ENCODE measurements at regions not wholly inside any gene's neighbourhood (a gene's known extent, or its start where the extent isn't known, plus 50 kb on each side); places are given as distances from the start of the nearest gene placed in this dataset.
"Not testable (repeated sequence)": the region's sequence is repeated elsewhere in the genome, so short reads cannot be mapped to it uniquely, and the experiment has no call there.

- H3K79me2 ChIP-seq (ENCODE audit: control insufficient read depth, insufficient read depth, low read length), result no peaks in the 10 kb centered on the region
- no peak overlapping the region for H2AFZ ChIP-seq (ENCODE audit: insufficient read depth, low read depth, low read length, poor library complexity, severe bottlenecking)
- Mint-ChIP-seq H3K27ac (no peak overlapping the region), H3K9me3 (ENCODE audit: insufficient read depth) (no peaks in the 10 kb centered on the region), H3K4me1 (no peaks in the 10 kb centered on the region), H3K27me3 (no peaks in the 10 kb centered on the region), H3K4me3 (no peak overlapping the region)
- H3K4me2 ChIP-seq (replicated peaks; ENCODE audit: low read depth, low read length, poor library complexity, severe bottlenecking), result no peak overlapping the region
- H3K9me3 ChIP-seq (ENCODE audit: control extremely low read depth in 1 of 3, control insufficient read depth in 2 of 3, insufficient read depth in 1 of 3, low read length in 2 of 3), result no peaks in the 10 kb centered on the region
- TF ChIP-seq CTCF (IDR thresholded peaks at IDR 0.05), result no peak
- TF ChIP-seq EZH2 (IDR thresholded peaks at IDR 0.05; ENCODE audit: borderline replicate concordance, insufficient read depth, low read depth, low read length, poor library complexity, severe bottlenecking), result no peak
- intact Hi-C loops (cut with micrococcal nuclease), result no loop called here
- ChIA-PET CTCF (no interaction called here), POLR2A (no interaction called here)
- H3K4me3 ChIP-seq (ENCODE audit: control extremely low read depth in 1 of 5, extremely low read depth in 1 of 5, insufficient read depth in 1 of 5, low read depth in 2 of 5, low read length in 4 of 5), result no peak overlapping the region
- WGBS (ENCODE audit: insufficient coverage), result no CpG with 5 or more reads among the region's 3 CpGs
- no peaks in the 10 kb centered on the region for H3K27me3 ChIP-seq (replicated peaks in 1 of 4; ENCODE audit: control extremely low read depth in 1 of 4, control insufficient read depth in 3 of 4, insufficient read depth in 4 of 4, low read length in 3 of 4)
- H3K4me1 ChIP-seq (ENCODE audit: control insufficient read depth in 2 of 2, insufficient read depth in 2 of 2, low read length in 2 of 2), result no peaks in the 10 kb centered on the region
- DNase-seq (no peak), ATAC-seq (ENCODE audit: low read depth) (no peak)
- H3K27ac ChIP-seq (ENCODE audit: low read length in 2 of 2), result no peak overlapping the region
- no peak overlapping the region for H3K9ac ChIP-seq (ENCODE audit: low read length)
- H4K20me1 ChIP-seq (ENCODE audit: control insufficient read depth, insufficient read depth, low read length, poor library complexity, severe bottlenecking), result no peaks in the 10 kb centered on the region
- H3K36me3 ChIP-seq (replicated peaks in 1 of 2; ENCODE audit: control extremely low read depth in 1 of 2, control insufficient read depth in 1 of 2, extremely low read depth in 1 of 2, insufficient read depth in 2 of 2, low read length in 1 of 2), result no peaks in the 10 kb centered on the region
Observed at GRCh38 chr2:67131257-67131609, 265.9 kb upstream of the ETAA1 start.

GRCh38 chr2:67132441-67132940 is 264.6 kb upstream of the ETAA1 start:
- H3K27me3 Mint-ChIP-seq; H3K4me3 ChIP-seq (ENCODE audit: control extremely low read depth in 1 of 5, extremely low read depth in 1 of 5, insufficient read depth in 1 of 5, low read depth in 2 of 5, low read length in 4 of 5); ATAC-seq (ENCODE audit: low read depth); intact Hi-C loops (cut with micrococcal nuclease); POLR2A ChIA-PET; H3K4me2 ChIP-seq (replicated peaks; ENCODE audit: low read depth, low read length, poor library complexity, severe bottlenecking); H3K27me3 ChIP-seq (replicated peaks in 1 of 4; ENCODE audit: control extremely low read depth in 1 of 4, control insufficient read depth in 3 of 4, insufficient read depth in 4 of 4, low read length in 3 of 4); H3K4me1 Mint-ChIP-seq; H3K9ac ChIP-seq (ENCODE audit: low read length); H3K27ac Mint-ChIP-seq; H3K27ac ChIP-seq (ENCODE audit: low read length in 2 of 2); H2AFZ ChIP-seq (ENCODE audit: insufficient read depth, low read depth, low read length, poor library complexity, severe bottlenecking); H3K4me3 Mint-ChIP-seq; H3K4me1 ChIP-seq (ENCODE audit: control insufficient read depth in 2 of 2, insufficient read depth in 2 of 2, low read length in 2 of 2); H3K9me3 ChIP-seq (ENCODE audit: control extremely low read depth in 1 of 3, control insufficient read depth in 2 of 3, insufficient read depth in 1 of 3, low read length in 2 of 3); H3K36me3 ChIP-seq (replicated peaks in 1 of 2; ENCODE audit: control extremely low read depth in 1 of 2, control insufficient read depth in 1 of 2, extremely low read depth in 1 of 2, insufficient read depth in 2 of 2, low read length in 1 of 2); H3K79me2 ChIP-seq (ENCODE audit: control insufficient read depth, insufficient read depth, low read length); H3K9me3 Mint-ChIP-seq (ENCODE audit: insufficient read depth); CTCF ChIA-PET; DNase-seq; H4K20me1 ChIP-seq (ENCODE audit: control insufficient read depth, insufficient read depth, low read length, poor library complexity, severe bottlenecking): not testable (repeated sequence)
- no CpG with 5 or more reads among the region's 2 CpGs for WGBS (ENCODE audit: insufficient coverage)
